Uterus (tissue), 2 donors: ENCODE measurements at regions not wholly inside any gene's neighbourhood (a gene's known extent, or its start where the extent isn't known, plus 50 kb on each side); places are given as distances from the start of the nearest gene placed in this dataset.

Source experiments
- POLR2A ChIP-seq, 2 donors: fragments of 450-650 bp; IDR thresholded peaks; one replicate each; pipeline ENCODE4 v1.6.1; 2016; ENCODE audit warnings: antibody characterized with exemption in 2 of 2, mild to moderate bottlenecking in 1 of 2, moderate library complexity in 1 of 2
- TF ChIP-seq, protein P1 (sequence below), 4 experiments: fragments of 200-600 bp in 2 of 4; fragments of 450-650 bp in 2 of 4; sonication (generic) in 2 of 4; IDR thresholded peaks; one replicate each; pipeline ENCODE4 v1.5.1; 2016 to 2019; ENCODE audit warnings: antibody characterized with exemption in 4 of 4, mild to moderate bottlenecking in 2 of 4, moderate library complexity in 1 of 4

DNA sequence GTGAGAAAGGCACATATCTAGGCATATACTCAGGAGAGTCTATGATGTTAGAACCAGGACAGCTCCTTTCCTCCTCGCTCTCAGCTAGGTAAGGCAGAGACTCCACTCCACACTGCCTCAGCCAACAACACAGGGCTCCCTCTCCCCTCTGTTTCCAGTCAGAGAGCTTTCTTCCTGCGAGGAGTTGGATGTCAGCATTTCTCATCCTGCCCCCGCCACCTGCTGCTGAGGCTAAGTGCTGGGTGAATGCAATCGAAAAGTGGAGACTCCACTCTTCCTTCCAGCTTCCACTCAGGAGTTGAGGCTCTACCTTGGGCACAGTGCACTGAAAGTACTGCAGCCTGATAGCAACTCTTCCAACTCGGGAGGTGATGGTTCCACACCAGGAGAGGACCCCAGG is 177.2 kb upstream of the RAB6C start:
- TF ChIP-seq, protein P1, sequence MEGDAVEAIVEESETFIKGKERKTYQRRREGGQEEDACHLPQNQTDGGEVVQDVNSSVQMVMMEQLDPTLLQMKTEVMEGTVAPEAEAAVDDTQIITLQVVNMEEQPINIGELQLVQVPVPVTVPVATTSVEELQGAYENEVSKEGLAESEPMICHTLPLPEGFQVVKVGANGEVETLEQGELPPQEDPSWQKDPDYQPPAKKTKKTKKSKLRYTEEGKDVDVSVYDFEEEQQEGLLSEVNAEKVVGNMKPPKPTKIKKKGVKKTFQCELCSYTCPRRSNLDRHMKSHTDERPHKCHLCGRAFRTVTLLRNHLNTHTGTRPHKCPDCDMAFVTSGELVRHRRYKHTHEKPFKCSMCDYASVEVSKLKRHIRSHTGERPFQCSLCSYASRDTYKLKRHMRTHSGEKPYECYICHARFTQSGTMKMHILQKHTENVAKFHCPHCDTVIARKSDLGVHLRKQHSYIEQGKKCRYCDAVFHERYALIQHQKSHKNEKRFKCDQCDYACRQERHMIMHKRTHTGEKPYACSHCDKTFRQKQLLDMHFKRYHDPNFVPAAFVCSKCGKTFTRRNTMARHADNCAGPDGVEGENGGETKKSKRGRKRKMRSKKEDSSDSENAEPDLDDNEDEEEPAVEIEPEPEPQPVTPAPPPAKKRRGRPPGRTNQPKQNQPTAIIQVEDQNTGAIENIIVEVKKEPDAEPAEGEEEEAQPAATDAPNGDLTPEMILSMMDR (IDR thresholded peaks at IDR 0.05), result no peak
- TF ChIP-seq POLR2A (IDR thresholded peaks at IDR 0.05), result no peak
